ENCODE measurements at regions not wholly inside any gene's neighbourhood (a gene's known extent, or its start where the extent isn't known, plus 50 kb on each side); places are given as distances from the start of the nearest gene placed in this dataset.

- no peak for TF ChIP-seq POLR2AphosphoS2 (IDR thresholded peaks at IDR 0.05; ENCODE audit: low read depth, low read length)
- no peak for TF ChIP-seq SMAD3 (CRISPR knock-in tag; IDR thresholded peaks at IDR 0.05)
- TF ChIP-seq ZNF761 (CRISPR knock-in tag; conservative IDR thresholded peaks at IDR 0.05): no peak
Observed at GRCh38 chr21:41048145-41048544, 119.8 kb upstream of the BACE2 start.

Measured in HepG2 (cell line).